ENCODE measurements at regions not wholly inside any gene's neighbourhood (a gene's known extent, or its start where the extent isn't known, plus 50 kb on each side); places are given as distances from the start of the nearest gene placed in this dataset.

DNA sequence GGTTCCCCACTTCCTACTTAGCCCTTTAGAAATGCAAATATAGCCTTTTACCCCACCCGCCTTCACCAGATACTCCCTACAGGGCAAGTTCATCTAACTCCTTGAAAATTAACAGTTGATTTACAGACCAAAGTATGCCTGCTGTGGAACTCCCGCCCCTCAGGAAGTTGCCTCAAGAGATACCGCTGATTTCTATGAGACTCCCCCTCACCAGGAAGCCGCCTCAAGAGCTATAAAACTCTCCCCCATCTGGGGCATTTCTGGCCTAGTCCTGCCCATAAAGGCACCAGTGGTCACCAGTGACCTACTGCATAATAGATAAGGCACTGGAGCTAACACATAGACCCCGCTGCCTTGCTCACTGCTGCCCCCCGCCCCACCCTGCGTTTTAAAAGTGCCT is 201.7 kb upstream of the UBL3 start:
- DNase-seq (ENCODE audit: insufficient read length, low spot score) = no peak
- no peak for FAIRE-seq
- no peak for TF ChIP-seq POLR2A (IDR thresholded peaks at IDR 0.05; ENCODE audit: low read depth, low read length)

DNA sequence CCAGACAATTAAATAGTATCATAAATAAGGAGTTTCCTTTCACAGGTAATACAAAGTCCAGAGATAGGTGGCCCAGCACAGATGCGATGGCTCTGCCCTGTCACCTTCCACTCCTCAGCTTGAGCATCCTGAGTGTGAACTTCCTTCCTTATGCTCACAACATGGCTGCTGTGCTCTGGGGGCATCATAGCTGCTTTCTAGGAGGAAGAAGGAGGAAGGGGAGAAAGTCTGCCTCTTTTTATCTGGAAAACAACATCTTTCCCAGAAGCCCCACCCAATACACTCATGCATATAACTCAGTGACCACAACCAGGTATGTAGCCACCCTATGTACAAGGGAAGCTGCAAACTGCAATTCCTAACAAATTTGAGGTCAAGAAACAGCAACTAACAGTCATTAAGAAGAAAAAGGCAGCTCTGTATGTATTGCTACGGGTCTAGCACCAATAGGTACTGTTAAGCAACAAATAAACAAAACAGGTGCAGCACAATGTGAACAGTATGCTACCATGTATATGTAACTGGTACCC is 201.2 kb upstream of the UBL3 start:
- FAIRE-seq (no peak), DNase-seq (ENCODE audit: insufficient read length, low spot score) (no peak)
- no peak for TF ChIP-seq POLR2A (IDR thresholded peaks at IDR 0.05; ENCODE audit: low read depth, low read length)

DNA sequence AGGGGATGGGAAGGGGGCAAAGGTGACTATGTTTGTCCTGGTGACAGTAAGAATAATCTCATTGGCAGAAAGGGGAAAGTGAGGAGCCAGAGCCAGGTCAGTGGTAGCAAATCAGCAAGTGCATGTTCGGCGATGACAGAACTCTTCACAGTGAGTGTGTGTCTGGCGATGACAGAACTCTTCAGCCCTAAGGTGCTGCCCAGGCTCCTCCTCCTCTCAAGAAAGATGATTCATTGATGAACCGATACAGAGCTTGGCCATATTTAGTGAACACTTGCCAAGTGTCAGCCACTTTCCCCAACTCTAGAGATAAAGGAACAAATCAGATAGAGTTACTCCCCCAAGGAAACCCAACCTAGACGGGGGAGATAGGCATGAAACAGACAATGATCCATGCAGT is 199.3 kb upstream of the UBL3 start:
- TF ChIP-seq POLR2A (IDR thresholded peaks at IDR 0.05; ENCODE audit: low read depth, low read length) = no peak
- FAIRE-seq (no peak), DNase-seq (ENCODE audit: insufficient read length, low spot score) (no peak)

DNA sequence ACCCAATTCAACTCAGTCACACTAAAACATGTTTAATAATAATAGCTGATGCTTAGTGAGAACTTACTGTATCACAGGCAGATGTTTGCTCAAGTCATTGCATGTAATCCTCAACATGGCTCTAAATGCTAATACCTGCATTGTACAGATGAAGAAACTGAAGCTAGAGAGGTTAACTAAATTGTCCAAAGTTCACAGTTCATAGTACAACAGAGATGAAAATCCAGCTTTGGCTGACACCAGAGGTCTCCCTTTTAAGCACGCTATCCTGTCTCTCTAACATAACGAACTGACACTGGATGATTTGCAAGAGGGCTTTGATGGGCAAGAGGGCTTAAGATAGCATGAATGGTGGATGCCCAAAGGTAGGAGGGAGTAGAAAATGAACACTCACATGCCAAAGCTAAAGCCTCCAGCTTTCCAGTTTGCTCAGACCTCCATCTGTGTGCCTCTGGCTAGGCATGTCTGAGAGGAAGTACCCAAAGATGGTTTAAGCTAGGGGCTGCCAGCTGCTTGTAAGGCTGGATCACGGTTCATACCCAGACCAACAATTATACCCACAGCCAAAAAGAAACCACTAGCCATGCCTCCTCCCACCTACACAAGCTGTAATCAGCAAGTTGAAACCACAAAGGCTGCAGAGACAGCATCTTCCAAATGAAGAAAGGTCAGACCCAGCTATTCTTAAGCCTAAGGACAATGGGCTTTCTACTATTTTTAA is 196.9 kb upstream of the UBL3 start:
- FAIRE-seq (no peak), DNase-seq (ENCODE audit: insufficient read length, low spot score) (no peak)
- no peak for TF ChIP-seq POLR2A (IDR thresholded peaks at IDR 0.05; ENCODE audit: low read depth, low read length)

DNA sequence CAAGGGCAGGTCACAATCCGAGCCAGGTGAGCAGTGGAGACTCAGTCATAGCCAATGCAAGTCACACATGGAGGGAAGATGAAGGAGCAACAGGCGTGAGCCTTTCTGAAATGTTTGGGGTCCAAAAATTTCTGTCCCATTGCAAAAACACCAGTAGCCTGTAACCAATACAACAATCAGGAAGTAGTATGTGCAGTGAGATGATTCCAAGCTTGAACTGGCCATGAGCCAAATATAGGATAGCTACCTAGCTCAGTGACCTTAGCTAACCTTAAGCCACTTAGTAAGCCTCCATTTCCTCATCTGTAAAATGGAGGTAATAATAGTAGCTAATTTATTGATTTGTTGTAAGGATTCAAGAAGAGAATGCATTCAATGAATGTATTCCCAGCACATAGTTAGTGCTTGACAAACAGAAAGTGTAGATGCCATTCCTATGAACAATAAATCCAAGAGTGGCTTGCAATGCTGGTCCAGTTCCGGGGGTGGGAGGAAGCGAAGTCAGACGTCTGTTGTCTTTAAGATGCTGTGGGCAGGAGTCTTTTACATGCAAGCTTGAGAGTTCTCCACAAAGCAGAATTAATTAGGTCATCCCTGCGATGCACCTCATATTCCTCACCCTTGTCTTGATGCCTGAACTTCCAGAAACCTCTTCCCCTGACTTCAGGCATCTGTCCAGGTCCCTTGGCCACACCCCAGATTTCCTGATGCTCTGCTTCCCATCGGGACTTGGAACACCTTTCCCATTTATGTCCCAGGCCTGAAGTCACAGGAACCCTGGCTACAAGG is 195.7 kb upstream of the UBL3 start:
- TF ChIP-seq POLR2A (IDR thresholded peaks at IDR 0.05; ENCODE audit: low read depth, low read length) = no peak
- DNase-seq (ENCODE audit: insufficient read length, low spot score) (no peak), FAIRE-seq (no peak)

DNA sequence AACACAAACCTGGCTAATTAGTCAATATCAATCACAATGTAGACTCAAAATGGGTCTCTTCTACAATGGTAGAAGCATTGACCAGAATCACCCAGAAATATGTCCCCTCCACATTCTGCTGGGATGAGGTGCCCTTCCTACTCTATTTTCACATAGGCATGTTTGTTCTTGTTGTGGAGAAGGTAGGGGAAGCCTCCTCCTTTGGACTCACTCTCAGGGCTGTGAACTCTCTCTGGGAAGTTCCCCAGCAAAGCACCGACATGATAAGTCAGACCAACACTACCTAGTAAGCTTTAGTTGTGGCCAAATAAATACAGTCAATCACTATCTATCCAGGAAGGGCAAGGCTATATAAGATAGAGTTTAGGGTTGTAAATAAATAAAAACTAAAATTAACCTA is 194.5 kb upstream of the UBL3 start:
- DNase-seq (ENCODE audit: insufficient read length, low spot score) (no peak), FAIRE-seq (no peak)
- TF ChIP-seq POLR2A (IDR thresholded peaks at IDR 0.05; ENCODE audit: low read depth, low read length) = no peak

DNA sequence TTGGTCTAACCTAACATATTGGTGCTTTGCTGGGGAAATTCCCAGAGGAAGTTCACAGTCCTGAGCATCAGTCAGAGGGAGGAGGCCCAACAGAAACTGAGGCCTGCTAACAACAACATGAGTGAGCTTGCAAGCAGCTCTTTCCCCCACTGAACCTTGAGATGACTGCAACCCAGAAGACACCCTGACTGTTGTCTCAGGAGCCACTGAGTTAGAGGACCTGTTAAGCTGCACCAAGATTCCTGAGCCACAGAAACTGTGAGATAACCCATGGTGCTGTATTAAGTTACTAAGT is 193.2 kb upstream of the UBL3 start:
- DNase-seq (ENCODE audit: insufficient read length, low spot score) (no peak), FAIRE-seq (no peak)
- TF ChIP-seq POLR2A (IDR thresholded peaks at IDR 0.05; ENCODE audit: low read depth, low read length) = no peak

DNA sequence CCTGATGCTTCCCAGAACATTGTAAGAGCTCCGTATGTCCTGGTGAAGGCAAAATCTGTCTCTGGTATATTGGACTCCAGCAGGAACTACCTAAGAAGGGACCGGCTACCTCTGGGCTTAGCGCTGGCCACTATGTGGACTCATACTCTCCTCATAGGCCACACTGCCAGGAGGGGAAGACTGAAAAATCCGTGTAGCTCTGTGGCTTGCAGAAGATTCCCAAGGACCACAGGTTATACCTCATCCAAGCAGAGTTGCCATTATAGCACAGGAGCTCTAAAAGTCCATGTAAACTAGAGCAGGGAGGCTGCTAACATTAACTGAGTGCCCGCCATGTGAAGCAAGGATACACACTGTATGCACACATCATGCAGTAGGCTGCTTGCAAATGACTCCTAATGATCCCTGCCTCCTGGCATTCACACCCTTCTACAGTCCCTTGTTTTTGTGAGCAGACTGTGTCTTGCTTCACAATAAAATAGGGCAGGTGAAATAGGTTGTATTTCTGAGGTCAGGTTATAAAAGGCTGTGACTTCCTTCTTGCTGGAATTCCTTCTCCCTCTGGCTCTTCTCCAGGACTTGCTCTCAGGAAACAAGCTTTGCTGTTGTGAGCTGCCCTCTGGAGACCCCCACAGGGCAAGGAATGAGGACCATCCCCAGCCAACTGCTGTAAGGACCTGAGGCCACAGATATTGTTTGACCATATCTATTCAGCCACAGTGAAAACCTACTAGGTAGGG is 192.6 kb upstream of the UBL3 start:
- FAIRE-seq = no peak
- no peak for TF ChIP-seq POLR2A (IDR thresholded peaks at IDR 0.05; ENCODE audit: low read depth, low read length)

DNA sequence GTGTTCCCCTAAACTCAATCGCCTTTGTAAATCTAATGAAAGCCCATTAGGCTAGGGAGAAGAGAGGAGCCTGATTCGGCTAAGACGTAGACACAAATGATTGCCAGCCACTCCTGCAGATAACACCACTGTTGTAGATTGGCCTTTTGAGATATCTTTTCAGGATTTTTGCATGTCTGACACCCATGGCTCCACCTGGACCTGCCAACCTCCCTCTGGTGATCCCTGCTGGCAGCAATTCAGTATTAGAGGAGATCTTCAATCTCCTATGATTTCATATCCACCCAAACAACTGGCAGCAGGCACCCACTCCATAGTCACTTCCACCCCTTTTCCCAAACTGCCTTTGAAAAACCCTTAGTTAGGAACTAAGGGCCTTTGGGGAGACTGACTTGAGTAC is 191.9 kb upstream of the UBL3 start:
- TF ChIP-seq POLR2A (IDR thresholded peaks at IDR 0.05; ENCODE audit: low read depth, low read length) = no peak
- no peak for DNase-seq (ENCODE audit: insufficient read length, low spot score)
- no peak for FAIRE-seq

More for the DNA sequence above, 192.6 kb upstream of the UBL3 start:
- DNase-seq (ENCODE audit: insufficient read length, low spot score) = no peak

DNA sequence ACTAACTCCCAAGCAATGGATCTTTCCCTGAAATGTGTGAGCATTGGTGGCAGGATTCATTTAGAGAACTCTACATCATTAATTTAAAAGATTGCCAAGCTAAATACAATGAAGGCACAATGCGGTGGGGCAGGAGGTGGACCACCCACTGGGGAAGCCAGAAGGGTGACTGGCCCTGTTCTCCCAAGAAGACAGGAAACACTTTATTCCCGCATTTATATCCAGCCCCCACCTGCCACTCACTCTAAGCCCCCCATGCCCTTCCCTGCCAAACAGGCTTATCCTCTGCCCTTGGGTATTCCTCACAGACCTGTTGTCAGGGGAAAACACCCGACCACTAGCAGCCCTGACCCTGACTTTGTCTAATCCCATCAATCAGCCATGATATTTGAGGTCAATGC is 189.1 kb upstream of the UBL3 start:
- no peak for FAIRE-seq
- no peak for DNase-seq (ENCODE audit: insufficient read length, low spot score)
- no peak for TF ChIP-seq POLR2A (IDR thresholded peaks at IDR 0.05; ENCODE audit: low read depth, low read length)

DNA sequence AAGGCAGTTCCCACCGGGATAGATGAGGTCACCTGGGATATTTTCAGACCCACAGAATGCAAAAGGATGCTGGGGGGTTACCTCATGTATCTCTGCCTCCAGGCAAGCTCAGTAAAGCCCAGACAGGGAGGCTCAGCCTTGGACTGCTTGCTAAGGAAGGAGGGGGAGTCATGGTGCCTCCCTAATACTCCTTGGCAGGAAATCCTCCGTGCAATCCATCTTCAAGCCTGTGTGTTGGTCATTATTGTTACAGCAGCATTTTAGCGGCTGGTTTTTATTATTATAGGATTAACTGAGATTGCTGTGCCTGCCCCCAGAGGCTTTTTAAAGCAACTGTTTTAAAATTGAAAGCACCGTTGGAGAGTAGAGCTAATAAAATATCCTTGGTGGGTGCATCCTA is 188.5 kb upstream of the UBL3 start:
- FAIRE-seq = no peak
- DNase-seq (ENCODE audit: insufficient read length, low spot score) = no peak
- TF ChIP-seq POLR2A (IDR thresholded peaks at IDR 0.05; ENCODE audit: low read depth, low read length) = no peak

DNA sequence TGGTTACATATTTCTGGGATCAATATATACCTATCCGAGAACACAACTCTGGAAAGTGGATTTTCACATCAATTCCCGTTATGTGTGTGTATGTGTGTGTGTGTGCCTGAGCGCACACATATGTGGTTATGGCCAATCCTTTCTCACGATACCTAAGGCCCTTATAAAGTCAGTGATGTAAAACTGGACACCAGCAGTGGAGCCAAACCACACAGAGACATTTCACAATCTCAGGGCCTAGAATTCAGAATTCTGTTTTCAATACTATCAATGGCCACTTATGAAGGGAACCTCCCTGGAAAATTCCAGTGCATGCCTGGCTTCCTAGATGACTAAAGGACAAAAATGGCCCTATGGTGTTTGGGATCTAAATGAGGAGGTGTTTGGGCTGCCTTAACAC is 187.3 kb upstream of the UBL3 start:
- no peak for TF ChIP-seq POLR2A (IDR thresholded peaks at IDR 0.05; ENCODE audit: low read depth, low read length)
- FAIRE-seq (no peak), DNase-seq (ENCODE audit: insufficient read length, low spot score) (no peak)

DNA sequence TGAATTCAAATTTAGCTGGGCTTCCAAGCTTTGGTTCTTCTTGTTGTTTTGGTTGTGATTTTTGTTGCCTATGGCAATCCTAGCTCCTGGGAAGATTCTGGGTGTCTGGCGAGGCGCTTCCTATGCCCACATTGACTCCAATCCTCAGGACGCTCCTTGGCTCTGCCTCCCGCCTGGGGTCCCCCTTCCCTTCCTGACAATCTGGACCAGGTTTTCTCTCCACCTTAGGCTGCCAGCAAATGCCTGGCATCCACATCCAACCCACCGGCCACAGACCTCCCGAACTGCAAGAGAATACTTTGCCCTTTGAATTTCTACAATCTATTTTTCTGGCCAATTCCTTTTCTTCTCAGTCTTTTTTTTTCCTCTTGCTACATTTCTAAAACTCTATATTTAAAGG is 186.9 kb upstream of the UBL3 start:
- TF ChIP-seq POLR2A (IDR thresholded peaks at IDR 0.05; ENCODE audit: low read depth, low read length) = no peak
- DNase-seq (ENCODE audit: insufficient read length, low spot score) (no peak), FAIRE-seq (no peak)

DNA sequence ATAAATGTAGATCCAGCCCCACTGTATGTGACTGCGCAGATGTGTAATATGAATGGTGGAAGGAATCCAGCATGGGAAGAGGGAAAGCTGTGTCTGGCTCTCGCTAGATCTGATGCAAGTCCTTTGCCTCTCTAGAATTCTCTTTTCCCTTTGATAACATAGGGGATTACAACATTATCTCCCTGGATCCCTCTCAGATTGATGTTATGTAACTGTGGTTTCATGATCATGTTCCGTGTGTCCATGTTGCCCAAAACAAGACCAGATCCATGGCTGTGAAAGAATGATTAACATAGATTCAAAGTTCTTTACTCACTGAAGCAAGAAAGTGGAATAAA is 184.0 kb upstream of the UBL3 start:
- no peak for TF ChIP-seq POLR2A (IDR thresholded peaks at IDR 0.05; ENCODE audit: low read depth, low read length)
- FAIRE-seq (no peak), DNase-seq (ENCODE audit: insufficient read length, low spot score) (no peak)

All from H54 (cell line).